HepG2 (cell line): ENCODE measurements at regions not wholly inside any gene's neighbourhood (a gene's known extent, or its start where the extent isn't known, plus 50 kb on each side); places are given as distances from the start of the nearest gene placed in this dataset.

Source experiments
- ATAC-seq: fragments of 200-7000 bp; cut with Tn5 transposase; 3 replicates; pipeline ENCODE4 v1.9.1; 2020; ENCODE audit warnings: mild to moderate bottlenecking, moderate library complexity
- BruUV-seq: library from RNA; stranded (reverse); fragments of 400-500 nt; replicated peaks from 2 replicates; lab custom pipeline; 2021; lab: Mats Ljungman, UMichigan
- CTCF ChIA-PET: fragments of 300-600 bp; formaldehyde crosslinking; extraction: SDS; loops from one replicate; lab custom pipeline; 2021; ENCODE audit warnings: low total read pairs, inconsistent platforms, low intra/inter-chr PET ratio; lab: Yijun Ruan, JAX
- POLR2A ChIA-PET: fragments of 350-600 bp; sonication (Branson Sonifier 250); formaldehyde crosslinking; loops from one replicate; lab custom pipeline; 2020; ENCODE audit warnings: antibody characterized with exemption, inconsistent platforms; lab: Yijun Ruan, JAX
- DNase-seq: peaks from one replicate; pipeline ENCODE4 v3.0.0-alpha.2; 2015; ENCODE audit warnings: low spot score
- FAIRE-seq: peaks from 3 replicates; lab custom pipeline; 2011; peaks lifted over from hg19 to GRCh38; lab: Jason Lieb, UNC
- H2AFZ ChIP-seq: one replicate; pipeline ENCODE4 v1.6.1; 2011; ENCODE audit warnings: low read length, inconsistent platforms
- H3K27ac ChIP-seq: fragments of 300-600 bp; 3 replicates; pipeline ENCODE4 v1.8.0; 2011; ENCODE audit warnings: mixed run types, mild to moderate bottlenecking, mixed read lengths, low read length, inconsistent platforms; ENCODE audit not compliant: insufficient read depth; ENCODE audit errors: extremely low read length
- H3K27me3 ChIP-seq, 2 experiments: fragments of 200-600 bp in 1 of 2; 2 replicates in 1 of 2; 3 replicates in 1 of 2; pipeline versions ENCODE4 v1.6.0 to v1.8.0; 2011; ENCODE audit warnings: low read length in 2 of 2, mild to moderate bottlenecking in 2 of 2, moderate library complexity in 2 of 2, inconsistent platforms in 1 of 2; ENCODE audit not compliant: insufficient read depth in 2 of 2, control insufficient read depth in 1 of 2
- H3K36me3 ChIP-seq, 2 experiments: fragments of 200-600 bp in 1 of 2; replicated peaks in 1 of 2; 2 replicates in 1 of 2; 3 replicates in 1 of 2; pipeline versions ENCODE4 v1.5.1 to v1.8.0; 2011; ENCODE audit warnings: low read length in 2 of 2, inconsistent platforms in 1 of 2; ENCODE audit not compliant: insufficient read depth in 2 of 2, control insufficient read depth in 1 of 2
- H3K4me1 ChIP-seq: 2 replicates; pipeline ENCODE4 v1.5.1; 2012; ENCODE audit warnings: low read length, inconsistent platforms; ENCODE audit not compliant: insufficient read depth
- H3K4me2 ChIP-seq: 2 replicates; pipeline ENCODE4 v1.6.0; 2011; ENCODE audit warnings: low read depth, low read length, inconsistent platforms
- H3K4me3 ChIP-seq, 3 experiments: fragments of 200-600 bp in 1 of 3; sonication (generic), shearing (Covaris generic) in 1 of 3; replicated peaks in 1 of 3; 2 replicates each; pipeline ENCODE4 v1.5.1; 2011 to 2016; ENCODE audit warnings: low read length in 3 of 3, inconsistent platforms in 2 of 3, low read depth in 2 of 3, mild to moderate bottlenecking in 2 of 3, control low read depth in 1 of 3, mixed read lengths in 1 of 3; ENCODE audit not compliant: insufficient read depth in 1 of 3
- H3K79me2 ChIP-seq: one replicate; pipeline ENCODE4 v1.6.1; 2011; ENCODE audit warnings: low read length, inconsistent platforms; ENCODE audit not compliant: insufficient read depth
- H3K9ac ChIP-seq: 2 replicates; pipeline ENCODE4 v1.6.0; 2011; ENCODE audit warnings: mild to moderate bottlenecking, low read depth, low read length, inconsistent platforms; ENCODE audit not compliant: insufficient read depth
- H3K9me3 ChIP-seq: 2 replicates; pipeline ENCODE4 v1.5.1; 2012; ENCODE audit warnings: mild to moderate bottlenecking, low read length
- H4K20me1 ChIP-seq: 2 replicates; pipeline ENCODE4 v1.6.0; 2011; ENCODE audit warnings: inconsistent platforms, mild to moderate bottlenecking, low read length, moderate library complexity; ENCODE audit not compliant: insufficient read depth
- IRX3 ChIP-seq: sonication (generic); formaldehyde crosslinking; IDR thresholded peaks from 2 replicates; pipeline ENCODE4 v1.8.1; 2023; ENCODE audit warnings: mild to moderate bottlenecking, low read depth, missing genetic modification reagents, borderline replicate concordance
- KLF9 ChIP-seq: IDR thresholded peaks from 2 replicates; pipeline ENCODE4 v1.6.1; 2016; ENCODE audit warnings: low read depth
- SP5 ChIP-seq: IDR thresholded peaks from 2 replicates; pipeline ENCODE4 v1.6.1; 2016; ENCODE audit warnings: low read depth, borderline replicate concordance
- TBX3 ChIP-seq: fragments of 450-650 bp; IDR thresholded peaks from 2 replicates; pipeline ENCODE4 v1.6.1; 2017; ENCODE audit warnings: antibody characterized with exemption, mild to moderate bottlenecking, inconsistent platforms, borderline replicate concordance
- TFAP4 ChIP-seq: sonication (generic); IDR thresholded peaks from 2 replicates; pipeline ENCODE4 v1.6.1; 2016; ENCODE audit warnings: low read depth, borderline replicate concordance
- THRA ChIP-seq: sonication (generic); formaldehyde crosslinking; IDR thresholded peaks from 2 replicates; pipeline ENCODE4 v1.4.0; 2020; ENCODE audit warnings: missing genetic modification reagents, borderline replicate concordance
- ZBTB7B ChIP-seq: sonication (generic); formaldehyde crosslinking; IDR thresholded peaks from 2 replicates; pipeline ENCODE4 v1.4.0; 2020; ENCODE audit warnings: missing genetic modification reagents
- ZNF414 ChIP-seq: sonication (generic); formaldehyde crosslinking; IDR thresholded peaks from 2 replicates; pipeline ENCODE4 v1.5.0; 2020; ENCODE audit warnings: missing genetic modification reagents
- ZNF513 ChIP-seq: sonication (generic); formaldehyde crosslinking; conservative IDR thresholded peaks from 2 replicates; pipeline ENCODE4 v1.5.0; 2020; ENCODE audit warnings: missing genetic modification reagents
- ZNF660 ChIP-seq: sonication (generic); formaldehyde crosslinking; IDR thresholded peaks from 2 replicates; pipeline ENCODE4 v1.5.1; 2020; ENCODE audit warnings: mild to moderate bottlenecking, low read depth, missing genetic modification reagents, borderline replicate concordance
- WGBS: methylation state at CpG from one replicate; pipeline ENCODE4 v1.1.6; 2017; ENCODE audit warnings: low lambda C conversion rate; 5-methylcytosine and 5-hydroxymethylcytosine counted together
- in situ Hi-C: cut with HindIII; loops from 2 replicates; pipeline ENCODE4 v1.10.0; 2017; ENCODE audit warnings: low pct_unique_long_range_greater_than_20kb; ENCODE audit not compliant: extremely low pct_ligation_motif_present
- intact Hi-C: fragments of 100-400 bp; cut with micrococcal nuclease; formaldehyde crosslinking; loops from one replicate; pipeline ENCODE4 v1.10.0; 2022; ENCODE audit not compliant: unreplicated experiment
- TF ChIP-seq, protein P1 (sequence below): IDR thresholded peaks from 2 replicates; pipeline ENCODE4 v1.6.1; 2016; ENCODE audit warnings: mild to moderate bottlenecking
- TF ChIP-seq, protein P2 (sequence below): sonication (generic); formaldehyde crosslinking; conservative IDR thresholded peaks from 2 replicates; pipeline ENCODE4 v1.8.0; 2022; ENCODE audit warnings: mild to moderate bottlenecking, moderate library complexity, missing genetic modification reagents

- 17% methylated on average over 5 of the region's 8 CpGs for WGBS
- in situ Hi-C loops = no loop called here
- Histone ChIP-seq H3K79me2 (no peaks in the 10 kb centered on the region), H2AFZ (no peak overlapping the region), H4K20me1 (no peaks in the 10 kb centered on the region), H3K27me3 (peaks cover 3 to 10% of the 10 kb centered on the region in 2 experiments; a peak in 3 of 5 replicates), H3K27ac (no peak overlapping the region), H3K4me1 (no peaks in the 10 kb centered on the region), H3K4me3 (no peak overlapping the region), H3K36me3 (no peaks in the 10 kb centered on the region), H3K4me2 (no peak overlapping the region), H3K9me3 (peaks cover 23% of the 10 kb centered on the region), H3K9ac (no peak overlapping the region)
- intact Hi-C loops = no loop called here
- ChIA-PET CTCF (no interaction called here), POLR2A (no interaction called here)
- FAIRE-seq (no peak), ATAC-seq (no peak), DNase-seq (no peak)
- TF ChIP-seq ZBTB7B (CRISPR knock-in tag) (no peak), TBX3 (no peak), ZNF513 (CRISPR knock-in tag) (no peak), TFAP4 (no peak), ZNF660 (CRISPR knock-in tag) (no peak), IRX3 (CRISPR knock-in tag) (no peak), ZNF414 (CRISPR knock-in tag) (no peak), KLF9 (CRISPR knock-in tag) (no peak), THRA (CRISPR knock-in tag) (no peak), SP5 (CRISPR knock-in tag) (no peak)
- TF ChIP-seq, protein P1, sequence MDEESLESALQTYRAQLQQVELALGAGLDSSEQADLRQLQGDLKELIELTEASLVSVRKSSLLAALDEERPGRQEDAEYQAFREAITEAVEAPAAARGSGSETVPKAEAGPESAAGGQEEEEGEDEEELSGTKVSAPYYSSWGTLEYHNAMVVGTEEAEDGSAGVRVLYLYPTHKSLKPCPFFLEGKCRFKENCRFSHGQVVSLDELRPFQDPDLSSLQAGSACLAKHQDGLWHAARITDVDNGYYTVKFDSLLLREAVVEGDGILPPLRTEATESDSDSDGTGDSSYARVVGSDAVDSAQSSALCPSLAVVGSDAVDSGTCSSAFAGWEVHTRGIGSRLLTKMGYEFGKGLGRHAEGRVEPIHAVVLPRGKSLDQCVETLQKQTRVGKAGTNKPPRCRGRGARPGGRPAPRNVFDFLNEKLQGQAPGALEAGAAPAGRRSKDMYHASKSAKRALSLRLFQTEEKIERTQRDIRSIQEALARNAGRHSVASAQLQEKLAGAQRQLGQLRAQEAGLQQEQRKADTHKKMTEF = no peak
- TF ChIP-seq, protein P2, sequence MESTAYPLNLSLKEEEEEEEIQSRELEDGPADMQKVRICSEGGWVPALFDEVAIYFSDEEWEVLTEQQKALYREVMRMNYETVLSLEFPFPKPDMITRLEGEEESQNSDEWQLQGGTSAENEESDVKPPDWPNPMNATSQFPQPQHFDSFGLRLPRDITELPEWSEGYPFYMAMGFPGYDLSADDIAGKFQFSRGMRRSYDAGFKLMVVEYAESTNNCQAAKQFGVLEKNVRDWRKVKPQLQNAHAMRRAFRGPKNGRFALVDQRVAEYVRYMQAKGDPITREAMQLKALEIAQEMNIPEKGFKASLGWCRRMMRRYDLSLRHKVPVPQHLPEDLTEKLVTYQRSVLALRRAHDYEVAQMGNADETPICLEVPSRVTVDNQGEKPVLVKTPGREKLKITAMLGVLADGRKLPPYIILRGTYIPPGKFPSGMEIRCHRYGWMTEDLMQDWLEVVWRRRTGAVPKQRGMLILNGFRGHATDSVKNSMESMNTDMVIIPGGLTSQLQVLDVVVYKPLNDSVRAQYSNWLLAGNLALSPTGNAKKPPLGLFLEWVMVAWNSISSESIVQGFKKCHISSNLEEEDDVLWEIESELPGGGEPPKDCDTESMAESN = no peak
- BruUV-seq = no TSS peak
These were observed 239.6 kb upstream of the C1orf174 start for GRCh38 chr1:4139646-4140045.
